Stimulated activated CD4-positive, alpha-beta T cell treated with anti-CD3 and anti-CD28 coated beads, Interleukin-4, amount 100 ng/mL, for 4 hours (primary cell): ENCODE measurements at regions not wholly inside any gene's neighbourhood (a gene's known extent, or its start where the extent isn't known, plus 50 kb on each side); places are given as distances from the start of the nearest gene placed in this dataset.

Source experiments
- DNase-seq, 2 experiments: peaks; one replicate each; pipeline ENCODE4 v3.0.0-alpha.2; 2020

GRCh38 chr2:18122544-18123210 is 244.2 kb downstream of the KCNS3 start:
- DNase-seq, result no peak

- DNase-seq, result no peak
Measured at GRCh38 chr2:18119883-18120282, 241.4 kb downstream of the KCNS3 start.

GRCh38 chr2:18118703-18119102 is 240.2 kb downstream of the KCNS3 start:
- DNase-seq, result no peak

- no peak for DNase-seq
Measured at GRCh38 chr2:18117592-18117991, 239.1 kb downstream of the KCNS3 start.

- DNase-seq, result no peak
Measured at GRCh38 chr2:18110222-18110621, 231.8 kb downstream of the KCNS3 start.

- no peak for DNase-seq
Measured at GRCh38 chr2:18106841-18107240, 228.4 kb downstream of the KCNS3 start.

- no peak for DNase-seq
Measured at GRCh38 chr2:18105929-18106328, 227.5 kb downstream of the KCNS3 start.

GRCh38 chr2:18104595-18105224 is 226.2 kb downstream of the KCNS3 start:
- no peak for DNase-seq

GRCh38 chr2:18096836-18097405 is 218.5 kb downstream of the KCNS3 start:
- no peak for DNase-seq

GRCh38 chr2:18094277-18094676 is 215.8 kb downstream of the KCNS3 start:
- DNase-seq, result no peak

GRCh38 chr2:18093196-18093595 is 214.7 kb downstream of the KCNS3 start:
- DNase-seq, result no peak

GRCh38 chr2:18092760-18093159 is 214.3 kb downstream of the KCNS3 start:
- DNase-seq, result no peak

- no peak for DNase-seq
Measured at GRCh38 chr2:18085593-18085992, 207.1 kb downstream of the KCNS3 start.

GRCh38 chr2:18084376-18084775 is 205.9 kb downstream of the KCNS3 start:
- DNase-seq, result no peak

- no peak for DNase-seq
Measured at GRCh38 chr2:18083806-18084205, 205.3 kb downstream of the KCNS3 start.

GRCh38 chr2:18078216-18078615 is 199.7 kb downstream of the KCNS3 start:
- DNase-seq, result no peak

- DNase-seq, result no peak
Measured at GRCh38 chr2:18077704-18078103, 199.2 kb downstream of the KCNS3 start.

- no peak for DNase-seq
Measured at GRCh38 chr2:18077231-18077630, 198.8 kb downstream of the KCNS3 start.

GRCh38 chr2:18074476-18074875 is 196.0 kb downstream of the KCNS3 start:
- no peak for DNase-seq

- no peak for DNase-seq
Measured at GRCh38 chr2:18073601-18074000, 195.1 kb downstream of the KCNS3 start.

GRCh38 chr2:18067588-18068384 is 189.3 kb downstream of the KCNS3 start:
- DNase-seq, result no peak

GRCh38 chr2:18066894-18067293 is 188.4 kb downstream of the KCNS3 start:
- no peak for DNase-seq

- no peak for DNase-seq
Measured at GRCh38 chr2:18066066-18066465, 187.6 kb downstream of the KCNS3 start.

GRCh38 chr2:18065249-18065648 is 186.8 kb downstream of the KCNS3 start:
- DNase-seq, result no peak
